ENCODE measurements at regions not wholly inside any gene's neighbourhood (a gene's known extent, or its start where the extent isn't known, plus 50 kb on each side); places are given as distances from the start of the nearest gene placed in this dataset.

DNA sequence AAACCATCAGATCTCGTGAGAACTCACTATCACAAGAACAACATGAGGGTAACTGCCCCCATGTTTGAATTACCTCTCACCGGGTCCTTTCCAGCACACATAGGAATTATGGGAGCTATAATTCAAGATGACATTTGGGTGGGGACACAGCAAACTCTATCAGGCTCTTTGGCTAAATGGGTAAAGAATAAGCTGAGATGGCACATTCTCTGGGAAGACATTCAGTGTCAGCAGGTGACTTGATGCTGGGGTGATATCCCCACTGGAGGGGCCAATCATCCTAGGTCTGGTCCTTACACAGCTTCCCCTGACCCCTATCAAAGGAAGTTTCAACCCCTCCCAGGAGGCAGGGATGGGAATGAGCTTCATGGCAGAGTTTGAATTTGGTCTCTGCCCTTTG, 664.0 kb upstream of the EEF2KMT start:
- no peak for TF ChIP-seq EP300 (IDR thresholded peaks at IDR 0.05)
- TF ChIP-seq POLR2A (IDR thresholded peaks at IDR 0.05), result no peak
